H9 (cell line): ENCODE measurements at regions not wholly inside any gene's neighbourhood (a gene's known extent, or its start where the extent isn't known, plus 50 kb on each side); places are given as distances from the start of the nearest gene placed in this dataset.

Experiments
- DNase-seq: peaks from one replicate; pipeline ENCODE4 v3.0.0-alpha.2; 2017
- H2AFZ ChIP-seq: one replicate; pipeline ENCODE4 v1.6.1; 2013; ENCODE audit warnings: mild to moderate bottlenecking, low read length, control low read depth, moderate library complexity
- H2AK5ac ChIP-seq: 2 replicates; pipeline ENCODE4 v1.6.1; 2013; ENCODE audit warnings: low read length, control low read depth, mixed read lengths; ENCODE audit not compliant: insufficient read length
- H2BK120ac ChIP-seq: one replicate; pipeline ENCODE4 v1.6.1; 2013; ENCODE audit warnings: low read depth, mild to moderate bottlenecking, low read length, control low read depth, inconsistent platforms; ENCODE audit not compliant: poor library complexity, severe bottlenecking
- H2BK12ac ChIP-seq: 2 replicates; pipeline ENCODE4 v1.6.1; 2013; ENCODE audit warnings: low read length, control low read depth, mixed read lengths, low read depth; ENCODE audit not compliant: insufficient read length
- H2BK15ac ChIP-seq: 2 replicates; pipeline ENCODE4 v1.6.1; 2013; ENCODE audit warnings: low read depth, low read length, control low read depth
- H2BK20ac ChIP-seq: one replicate; pipeline ENCODE4 v1.6.1; 2013; ENCODE audit warnings: low read depth, mild to moderate bottlenecking, low read length, control low read depth, inconsistent platforms; ENCODE audit not compliant: poor library complexity, severe bottlenecking
- H2BK5ac ChIP-seq: 2 replicates; pipeline ENCODE4 v1.6.1; 2013; ENCODE audit warnings: low read length, control low read depth, mixed read lengths; ENCODE audit not compliant: insufficient read length
- H3K14ac ChIP-seq: 2 replicates; pipeline ENCODE4 v1.6.1; 2013; ENCODE audit warnings: low read length, control low read depth; ENCODE audit not compliant: insufficient read depth
- H3K18ac ChIP-seq: 2 replicates; pipeline ENCODE4 v1.6.1; 2013; ENCODE audit warnings: low read depth, mild to moderate bottlenecking, mixed read lengths, low read length, control low read depth; ENCODE audit not compliant: insufficient read length
- H3K23ac ChIP-seq: 2 replicates; pipeline ENCODE4 v1.6.1; 2013; ENCODE audit warnings: low read length, control low read depth, mixed read lengths, low read depth; ENCODE audit not compliant: insufficient read length
- H3K23me2 ChIP-seq: 2 replicates; pipeline ENCODE4 v1.6.1; 2013; ENCODE audit warnings: low read depth, mild to moderate bottlenecking, mixed read lengths, low read length, control low read depth; ENCODE audit not compliant: insufficient read length, poor library complexity, severe bottlenecking
- H3K27ac ChIP-seq: 2 replicates; pipeline ENCODE4 v1.5.1; 2013; ENCODE audit warnings: low read length, control low read depth, mixed read lengths, low read depth; ENCODE audit not compliant: insufficient read length
- H3K27me3 ChIP-seq: 2 replicates; pipeline ENCODE4 v1.6.1; 2013; ENCODE audit warnings: low read length, control low read depth, inconsistent platforms; ENCODE audit not compliant: insufficient read depth
- H3K4ac ChIP-seq: 2 replicates; pipeline ENCODE4 v1.6.1; 2013; ENCODE audit warnings: low read depth, mild to moderate bottlenecking, control low read depth, inconsistent platforms, low read length, moderate library complexity
- H3K4me1 ChIP-seq: 2 replicates; pipeline ENCODE4 v1.6.1; 2013; ENCODE audit warnings: low read length, control low read depth, inconsistent platforms; ENCODE audit not compliant: insufficient read depth
- H3K4me2 ChIP-seq: 2 replicates; pipeline ENCODE4 v1.6.1; 2013; ENCODE audit warnings: low read length, control low read depth, mixed read lengths; ENCODE audit not compliant: insufficient read length, insufficient read depth
- H3K56ac ChIP-seq: 2 replicates; pipeline ENCODE4 v1.6.1; 2013; ENCODE audit warnings: low read depth, mild to moderate bottlenecking, mixed read lengths, low read length, control low read depth; ENCODE audit not compliant: insufficient read length
- H3K79me1 ChIP-seq: 2 replicates; pipeline ENCODE4 v1.6.1; 2013; ENCODE audit warnings: low read depth, mild to moderate bottlenecking, moderate library complexity, low read length, control low read depth, inconsistent platforms; ENCODE audit not compliant: insufficient read depth, poor library complexity, severe bottlenecking
- H3K79me2 ChIP-seq: 2 replicates; pipeline ENCODE4 v1.6.1; 2013; ENCODE audit warnings: low read length, control low read depth, inconsistent platforms; ENCODE audit not compliant: insufficient read depth
- H3K9ac ChIP-seq: 2 replicates; pipeline ENCODE4 v1.6.1; 2013; ENCODE audit warnings: low read length, control low read depth, mixed read lengths; ENCODE audit not compliant: insufficient read length; ENCODE audit errors: extremely low read depth
- H3K9me3 ChIP-seq: one replicate; pipeline ENCODE4 v1.6.1; 2013; ENCODE audit warnings: low read depth, low read length, inconsistent platforms; ENCODE audit not compliant: control insufficient read depth
- H3T11ph ChIP-seq: one replicate; pipeline ENCODE4 v1.6.1; 2013; ENCODE audit warnings: mild to moderate bottlenecking, low read length, control low read depth, inconsistent platforms
- H4K20me1 ChIP-seq: one replicate; pipeline ENCODE4 v1.6.1; 2013; ENCODE audit not compliant: control insufficient read depth, insufficient read length, insufficient read depth
- H4K5ac ChIP-seq: 2 replicates; pipeline ENCODE4 v1.6.1; 2013; ENCODE audit warnings: low read depth, mild to moderate bottlenecking, mixed read lengths, low read length, control low read depth; ENCODE audit not compliant: insufficient read length
- H4K8ac ChIP-seq: replicated peaks from 2 replicates; pipeline ENCODE4 v1.6.1; 2013; ENCODE audit warnings: low read length, control low read depth, mixed read lengths, low read depth; ENCODE audit not compliant: insufficient read length
- H4K91ac ChIP-seq: 2 replicates; pipeline ENCODE4 v1.6.1; 2013; ENCODE audit warnings: low read depth, mild to moderate bottlenecking, moderate library complexity, mixed read lengths, low read length, control low read depth; ENCODE audit not compliant: insufficient read length
- H3K27ac Mint-ChIP-seq, 3 experiments: 2 replicates in 2 of 3; 3 replicates in 1 of 3; pipeline ENCODE4 v1.8.0; 2020 to 2021; ENCODE audit warnings: mixed read lengths in 3 of 3, mild to moderate bottlenecking in 1 of 3, moderate library complexity in 1 of 3
- H3K27me3 Mint-ChIP-seq: 2 replicates; pipeline ENCODE4 v1.8.0; 2021; ENCODE audit warnings: low read depth, mild to moderate bottlenecking, moderate library complexity, mixed read lengths
- H3K36me3 Mint-ChIP-seq, 3 experiments: 2 replicates in 2 of 3; 3 replicates in 1 of 3; pipeline ENCODE4 v1.8.0; 2020 to 2021; ENCODE audit warnings: low read depth in 3 of 3, mixed read lengths in 3 of 3; ENCODE audit not compliant: insufficient read depth in 1 of 3
- H3K4me1 Mint-ChIP-seq, 2 experiments: 2 replicates each; pipeline ENCODE4 v1.8.0; 2020; ENCODE audit warnings: mixed read lengths in 2 of 2
- H3K4me3 Mint-ChIP-seq, 2 experiments: 2 replicates in 1 of 2; 3 replicates in 1 of 2; pipeline ENCODE4 v1.8.0; 2020 to 2021; ENCODE audit warnings: mild to moderate bottlenecking in 2 of 2, mixed read lengths in 2 of 2, moderate library complexity in 1 of 2
- H3K9me3 Mint-ChIP-seq, 2 experiments: 2 replicates in 1 of 2; 3 replicates in 1 of 2; pipeline ENCODE4 v1.8.0; 2020; ENCODE audit warnings: mild to moderate bottlenecking in 2 of 2, mixed read lengths in 2 of 2, moderate library complexity in 1 of 2
- CTCF ChIP-seq: fragments of 200-600 bp; sonication (generic); conservative IDR thresholded peaks from 3 replicates; pipeline ENCODE4 v1.8.0; 2021; ENCODE audit warnings: antibody characterized with exemption, mild to moderate bottlenecking
- WGBS: extraction: QIAGEN DNeasy Blood & Tissue Kit; methylation state at CpG from one replicate; pipeline ENCODE4 v1.1.7; 2013; ENCODE audit warnings: missing lambda C conversion rate, low lambda C conversion rate, mixed read lengths; ENCODE audit not compliant: insufficient read length; ENCODE audit errors: extremely low coverage; 5-methylcytosine and 5-hydroxymethylcytosine counted together

GRCh38 chr14:83416476-83416875 lies 1882.8 kb upstream of the SEL1L start:
- Mint-ChIP-seq H3K27me3 (no peaks in the 10 kb centered on the region), H3K27ac (no peak overlapping the region), H3K4me1 (no peaks in the 10 kb centered on the region), H3K4me3 (no peak overlapping the region), H3K36me3 (no peaks in the 10 kb centered on the region), H3K9me3 (no peaks in the 10 kb centered on the region)
- Histone ChIP-seq H3K56ac (no peak overlapping the region), H3T11ph (no peak overlapping the region), H3K18ac (no peak overlapping the region), H2BK20ac (no peak overlapping the region), H3K4ac (no peak overlapping the region), H3K27me3 (no peaks in the 10 kb centered on the region), H3K9me3 (no peaks in the 10 kb centered on the region), H3K79me2 (no peaks in the 10 kb centered on the region), H3K4me2 (no peak overlapping the region), H2BK12ac (no peak overlapping the region), H4K20me1 (no peaks in the 10 kb centered on the region), H4K8ac (no peak overlapping the region), H2BK15ac (no peak overlapping the region), H3K9ac (no peak overlapping the region), H3K23ac (no peak overlapping the region), H2AFZ (no peak overlapping the region), H4K5ac (no peak overlapping the region), H3K14ac (no peak overlapping the region), H3K79me1 (no peaks in the 10 kb centered on the region), H2BK120ac (no peak overlapping the region), H2AK5ac (no peak overlapping the region), H3K4me1 (no peaks in the 10 kb centered on the region), H4K91ac (no peak overlapping the region), H2BK5ac (no peak overlapping the region), H3K27ac (no peak overlapping the region), H3K23me2 (no peaks in the 10 kb centered on the region)
- no CpG with 5 or more reads among the region's 2 CpGs for WGBS
- no peak for DNase-seq
- no peak for TF ChIP-seq CTCF
